ENCODE measurements at regions not wholly inside any gene's neighbourhood (a gene's known extent, or its start where the extent isn't known, plus 50 kb on each side); places are given as distances from the start of the nearest gene placed in this dataset.

- TF ChIP-seq CTCF (IDR thresholded peaks at IDR 0.05), result no peak
- TF ChIP-seq POLR2A (IDR thresholded peaks at IDR 0.05), result no peak
- no peak for TF ChIP-seq POLR2AphosphoS5 (IDR thresholded peaks at IDR 0.05)
These were observed 136.8 kb downstream of the URB2 start for GRCh38 chr1:229762891-229763290.

Measured in prostate gland (tissue), 2 donors.